CD4-positive, alpha-beta T cell (primary cell): ENCODE measurements at regions not wholly inside any gene's neighbourhood (a gene's known extent, or its start where the extent isn't known, plus 50 kb on each side); places are given as distances from the start of the nearest gene placed in this dataset.

Experiments used
- ATAC-seq: fragments of 200-7000 bp; cut with Tn5 transposase; one replicate; pipeline ENCODE4 v1.10.0; 2022; ENCODE audit warnings: mild to moderate bottlenecking; ENCODE audit not compliant: poor library complexity
- CTCF ChIA-PET: fragments of 350-600 bp; sonication (Branson Sonifier 250); formaldehyde crosslinking; loops from one replicate; lab custom pipeline; 2021; ENCODE audit warnings: antibody characterized with exemption, inconsistent platforms; lab: Charles Lee
- POLR2A ChIA-PET: fragments of 350-600 bp; sonication (Branson Sonifier 250); formaldehyde crosslinking; loops from one replicate; lab custom pipeline; 2021; ENCODE audit warnings: antibody characterized with exemption, inconsistent platforms; lab: Charles Lee
- DNase-seq, 14 experiments: peaks; one replicate each; pipeline ENCODE4 v3.0.0-alpha.2; 2013 to 2020; ENCODE audit warnings: mixed read lengths in 2 of 14
- H3K27ac ChIP-seq, 2 donors: one replicate each; pipeline versions ENCODE4 v1.5.1 to v1.7.0; 2013; ENCODE audit warnings: low read length in 2 of 2, low read depth in 1 of 2, mild to moderate bottlenecking in 1 of 2
- H3K27me3 ChIP-seq, 2 experiments: 1 replicate in 1 of 2; 2 replicates in 1 of 2; pipeline versions ENCODE4 v1.6.1 to v1.7.0; 2013; ENCODE audit warnings: low read length in 2 of 2, control low read depth in 1 of 2, mild to moderate bottlenecking in 1 of 2, moderate library complexity in 1 of 2; ENCODE audit not compliant: insufficient read depth in 2 of 2, control insufficient read depth in 1 of 2
- H3K36me3 ChIP-seq: one replicate; pipeline ENCODE4 v1.6.1; 2013; ENCODE audit warnings: low read length, control low read depth; ENCODE audit not compliant: insufficient read depth
- H3K4me1 ChIP-seq: one replicate; pipeline ENCODE4 v1.6.1; 2013; ENCODE audit warnings: low read length, control low read depth; ENCODE audit not compliant: insufficient read depth
- H3K4me3 ChIP-seq: one replicate; pipeline ENCODE4 v1.5.1; 2013; ENCODE audit warnings: mild to moderate bottlenecking, low read length, moderate library complexity
- H3K9me3 ChIP-seq, 2 experiments: 1 replicate in 1 of 2; 2 replicates in 1 of 2; pipeline versions ENCODE4 v1.6.1 to v1.7.0; 2013; ENCODE audit warnings: low read length in 2 of 2, mild to moderate bottlenecking in 2 of 2, control low read depth in 1 of 2, moderate library complexity in 1 of 2; ENCODE audit not compliant: control insufficient read depth in 1 of 2, insufficient read depth in 1 of 2
- H3K27ac Mint-ChIP-seq: one replicate; pipeline ENCODE4 v1.8.0; 2020; ENCODE audit warnings: mixed read lengths
- H3K27me3 Mint-ChIP-seq: one replicate; pipeline ENCODE4 v1.8.0; 2021; ENCODE audit warnings: mixed read lengths
- H3K36me3 Mint-ChIP-seq: one replicate; pipeline ENCODE4 v1.8.0; 2021; ENCODE audit warnings: low read depth, mixed read lengths
- H3K4me1 Mint-ChIP-seq: one replicate; pipeline ENCODE4 v1.8.0; 2021; ENCODE audit warnings: low read depth, mixed read lengths
- H3K4me3 Mint-ChIP-seq: one replicate; pipeline ENCODE4 v1.8.0; 2020; ENCODE audit warnings: mild to moderate bottlenecking, mixed read lengths
- H3K9me3 Mint-ChIP-seq: one replicate; pipeline ENCODE4 v1.8.0; 2020; ENCODE audit warnings: mixed read lengths
- intact Hi-C, 2 experiments: fragments of 100-400 bp; cut with DNase I in 1 of 2; cut with micrococcal nuclease in 1 of 2; formaldehyde crosslinking; loops; one replicate each; pipeline versions ENCODE4 v1.15.1 to v1.9.0; 2023 to 2025; cut with DNase I, micrococcal nuclease
- TF ChIP-seq, protein P1 (sequence below): fragments of 200-600 bp; IDR thresholded peaks from one replicate; pipeline ENCODE4 v1.8.0; 2022; ENCODE audit warnings: antibody characterized with exemption, mild to moderate bottlenecking

DNA sequence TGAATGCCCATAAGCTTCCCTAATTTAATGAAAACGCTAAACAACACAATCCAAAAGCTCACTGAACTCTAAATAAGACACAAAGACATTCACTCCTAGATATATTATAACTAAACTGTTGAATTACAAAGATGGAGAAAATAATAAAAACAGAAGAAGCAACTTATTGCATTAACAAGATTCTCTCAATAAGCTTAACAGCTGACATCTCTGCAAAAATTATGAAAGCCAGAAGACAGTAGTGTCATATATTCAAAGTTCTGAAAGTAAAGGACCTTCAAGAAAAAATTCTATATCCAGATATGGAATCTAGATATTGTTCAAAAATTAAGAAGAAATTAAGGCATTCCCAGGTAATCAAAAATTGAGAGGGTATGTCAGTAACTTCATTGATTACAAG lies 957.8 kb upstream of the TYRP1 start:
- H3K9me3 Mint-ChIP-seq, result peaks cover 10% of the 10 kb centered on the region
- H3K27ac Mint-ChIP-seq, result no peak overlapping the region
- H3K4me3 Mint-ChIP-seq, result no peak overlapping the region
- no peak overlapping the region for H3K27ac ChIP-seq
- no peaks in the 10 kb centered on the region for H3K27me3 Mint-ChIP-seq
- H3K36me3 Mint-ChIP-seq, result no peaks in the 10 kb centered on the region
- H3K9me3 ChIP-seq, result peaks cover 0 to 4% of the 10 kb centered on the region in 2 experiments
- no peaks in the 10 kb centered on the region for H3K4me1 Mint-ChIP-seq
- ATAC-seq, result no peak
- POLR2A ChIA-PET, result no interaction called here
- intact Hi-C loops, result no loop called here
- H3K36me3 ChIP-seq, result no peaks in the 10 kb centered on the region
- no peaks in the 10 kb centered on the region for H3K4me1 ChIP-seq
- DNase-seq, result no peak
- no peak overlapping the region for H3K4me3 ChIP-seq
- TF ChIP-seq, protein P1, sequence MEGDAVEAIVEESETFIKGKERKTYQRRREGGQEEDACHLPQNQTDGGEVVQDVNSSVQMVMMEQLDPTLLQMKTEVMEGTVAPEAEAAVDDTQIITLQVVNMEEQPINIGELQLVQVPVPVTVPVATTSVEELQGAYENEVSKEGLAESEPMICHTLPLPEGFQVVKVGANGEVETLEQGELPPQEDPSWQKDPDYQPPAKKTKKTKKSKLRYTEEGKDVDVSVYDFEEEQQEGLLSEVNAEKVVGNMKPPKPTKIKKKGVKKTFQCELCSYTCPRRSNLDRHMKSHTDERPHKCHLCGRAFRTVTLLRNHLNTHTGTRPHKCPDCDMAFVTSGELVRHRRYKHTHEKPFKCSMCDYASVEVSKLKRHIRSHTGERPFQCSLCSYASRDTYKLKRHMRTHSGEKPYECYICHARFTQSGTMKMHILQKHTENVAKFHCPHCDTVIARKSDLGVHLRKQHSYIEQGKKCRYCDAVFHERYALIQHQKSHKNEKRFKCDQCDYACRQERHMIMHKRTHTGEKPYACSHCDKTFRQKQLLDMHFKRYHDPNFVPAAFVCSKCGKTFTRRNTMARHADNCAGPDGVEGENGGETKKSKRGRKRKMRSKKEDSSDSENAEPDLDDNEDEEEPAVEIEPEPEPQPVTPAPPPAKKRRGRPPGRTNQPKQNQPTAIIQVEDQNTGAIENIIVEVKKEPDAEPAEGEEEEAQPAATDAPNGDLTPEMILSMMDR, result no peak
- no peaks in the 10 kb centered on the region for H3K27me3 ChIP-seq
- CTCF ChIA-PET, result no interaction called here

DNA sequence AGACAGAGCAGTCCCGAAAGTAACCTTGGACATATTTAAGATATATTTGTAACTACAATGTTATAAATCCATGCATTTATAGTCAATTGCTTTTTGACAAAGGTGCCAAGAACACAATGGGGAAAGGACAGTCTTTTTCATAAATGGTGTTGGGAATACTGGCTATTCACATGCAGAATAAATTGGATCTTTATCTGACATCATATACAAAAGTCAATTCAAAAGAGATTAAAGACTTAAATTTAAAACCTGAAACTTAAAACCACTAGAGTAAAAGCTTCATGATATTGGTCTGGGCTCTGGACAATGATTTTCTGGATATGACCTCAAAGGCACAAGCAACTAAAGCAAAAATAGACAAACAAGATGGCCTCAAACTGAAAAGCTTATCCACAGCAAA lies 950.7 kb upstream of the TYRP1 start:
- ATAC-seq, result no peak
- no peaks in the 10 kb centered on the region for H3K4me1 ChIP-seq
- H3K36me3 ChIP-seq, result no peaks in the 10 kb centered on the region
- ChIA-PET POLR2A (no interaction called here), CTCF (no interaction called here)
- TF ChIP-seq, protein P1, result no peak
- Mint-ChIP-seq H3K9me3 (peaks cover 14% of the 10 kb centered on the region), H3K27me3 (no peaks in the 10 kb centered on the region), H3K4me3 (no peak overlapping the region), H3K27ac (no peak overlapping the region), H3K4me1 (no peaks in the 10 kb centered on the region), H3K36me3 (no peaks in the 10 kb centered on the region)
- H3K9me3 ChIP-seq, result peaks cover 0 to 8% of the 10 kb centered on the region in 2 experiments
- H3K27ac ChIP-seq, result no peak overlapping the region
- DNase-seq, result no peak
- H3K4me3 ChIP-seq, result no peak overlapping the region
- H3K27me3 ChIP-seq, result no peaks in the 10 kb centered on the region
- intact Hi-C loops, result no loop called here

DNA sequence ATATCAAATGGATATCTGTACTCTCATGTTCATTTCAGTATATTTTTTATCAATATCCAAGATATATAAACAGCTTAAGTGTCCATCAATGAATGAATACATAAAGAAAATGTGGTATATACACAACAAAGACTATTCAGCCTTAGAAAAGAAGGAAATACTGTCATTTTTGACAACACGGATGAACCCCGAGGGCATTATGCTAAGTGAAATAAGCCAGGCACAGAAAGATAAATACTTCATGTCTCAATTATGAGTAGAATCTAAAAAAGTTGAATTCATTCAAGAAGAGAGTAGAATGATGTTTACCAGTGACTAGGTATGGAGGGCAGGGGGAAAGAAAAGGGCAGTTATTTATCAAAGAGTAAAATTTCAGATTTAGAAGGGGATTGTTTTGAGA lies 949.8 kb upstream of the TYRP1 start:
- Mint-ChIP-seq H3K9me3 (peaks cover 11% of the 10 kb centered on the region), H3K4me3 (no peak overlapping the region), H3K4me1 (no peaks in the 10 kb centered on the region), H3K27me3 (no peaks in the 10 kb centered on the region), H3K36me3 (no peaks in the 10 kb centered on the region), H3K27ac (no peak overlapping the region)
- intact Hi-C loops, result no loop called here
- Histone ChIP-seq H3K4me1 (no peaks in the 10 kb centered on the region), H3K9me3 (peaks cover 0 to 8% of the 10 kb centered on the region in 2 experiments), H3K4me3 (no peak overlapping the region), H3K27me3 (no peaks in the 10 kb centered on the region), H3K27ac (no peak overlapping the region), H3K36me3 (no peaks in the 10 kb centered on the region)
- TF ChIP-seq, protein P1, result no peak
- DNase-seq (no peak), ATAC-seq (no peak)
- ChIA-PET CTCF (no interaction called here), POLR2A (no interaction called here)
